GM21737 (cell line): ENCODE measurements at regions not wholly inside any gene's neighbourhood (a gene's known extent, or its start where the extent isn't known, plus 50 kb on each side); places are given as distances from the start of the nearest gene placed in this dataset.

Experiments used
- ATAC-seq: cut with Tn5 transposase; IDR thresholded peaks from one replicate; pipeline ENCODE4 v1.9.1; 2021; ENCODE audit warnings: mild to moderate bottlenecking, moderate library complexity; ENCODE audit not compliant: unreplicated experiment

- no peak for ATAC-seq
Measured at GRCh38 chr3:7881946-7882345, 619.7 kb upstream of the LMCD1 start.

- no peak for ATAC-seq
Measured at GRCh38 chr3:7897655-7898054, 604.0 kb upstream of the LMCD1 start.

GRCh38 chr3:7913283-7913682 lies 588.3 kb upstream of the LMCD1 start:
- no peak for ATAC-seq

- no peak for ATAC-seq
Measured at GRCh38 chr3:7915356-7915755, 586.3 kb upstream of the LMCD1 start.

GRCh38 chr3:7917443-7918151 lies 584.0 kb upstream of the LMCD1 start:
- ATAC-seq = no peak

GRCh38 chr3:7920211-7920610 lies 581.4 kb upstream of the LMCD1 start:
- ATAC-seq = no peak

GRCh38 chr3:7924228-7924627 lies 577.4 kb upstream of the LMCD1 start:
- ATAC-seq = no peak

- no peak for ATAC-seq
Measured at GRCh38 chr3:7927015-7927414, 574.6 kb upstream of the LMCD1 start.

- ATAC-seq = no peak
Measured at GRCh38 chr3:7927864-7928263, 573.8 kb upstream of the LMCD1 start.

GRCh38 chr3:7929319-7929889 lies 572.2 kb upstream of the LMCD1 start:
- no peak for ATAC-seq

- ATAC-seq = no peak
Measured at GRCh38 chr3:7934362-7934761, 567.3 kb upstream of the LMCD1 start.

- ATAC-seq = no peak
Measured at GRCh38 chr3:7947930-7948329, 553.7 kb upstream of the LMCD1 start.

GRCh38 chr3:7950890-7951289 lies 550.7 kb upstream of the LMCD1 start:
- ATAC-seq = no peak

GRCh38 chr3:7953449-7954014 lies 548.1 kb upstream of the LMCD1 start:
- no peak for ATAC-seq

GRCh38 chr3:7957024-7957423 lies 544.6 kb upstream of the LMCD1 start:
- no peak for ATAC-seq

GRCh38 chr3:7959094-7959493 lies 542.5 kb upstream of the LMCD1 start:
- no peak for ATAC-seq

- ATAC-seq = no peak
Measured at GRCh38 chr3:7960601-7961000, 541.0 kb upstream of the LMCD1 start.

GRCh38 chr3:7962301-7962700 lies 539.3 kb upstream of the LMCD1 start:
- ATAC-seq = no peak

- ATAC-seq = no peak
Measured at GRCh38 chr3:7964899-7965298, 536.7 kb upstream of the LMCD1 start.

GRCh38 chr3:7973006-7973405 lies 528.6 kb upstream of the LMCD1 start:
- no peak for ATAC-seq

- no peak for ATAC-seq
Measured at GRCh38 chr3:7977245-7978086, 524.2 kb upstream of the LMCD1 start.

- no peak for ATAC-seq
Measured at GRCh38 chr3:7978087-7978422, 523.6 kb upstream of the LMCD1 start.
